IPS-NIHi7 (cell line): ENCODE measurements at regions not wholly inside any gene's neighbourhood (a gene's known extent, or its start where the extent isn't known, plus 50 kb on each side); places are given as distances from the start of the nearest gene placed in this dataset.
A peak's percentile ranks its signal among the peaks of the same experiment; 100 is the strongest.
"Not testable (repeated sequence)": the region's sequence is repeated elsewhere in the genome, so short reads cannot be mapped to it uniquely, and the experiment has no call there.

Experiments used
- DNase-seq: peaks from one replicate; pipeline ENCODE4 v3.0.0; 2012; ENCODE audit warnings: mixed read lengths; ENCODE audit errors: extremely low spot score

DNA sequence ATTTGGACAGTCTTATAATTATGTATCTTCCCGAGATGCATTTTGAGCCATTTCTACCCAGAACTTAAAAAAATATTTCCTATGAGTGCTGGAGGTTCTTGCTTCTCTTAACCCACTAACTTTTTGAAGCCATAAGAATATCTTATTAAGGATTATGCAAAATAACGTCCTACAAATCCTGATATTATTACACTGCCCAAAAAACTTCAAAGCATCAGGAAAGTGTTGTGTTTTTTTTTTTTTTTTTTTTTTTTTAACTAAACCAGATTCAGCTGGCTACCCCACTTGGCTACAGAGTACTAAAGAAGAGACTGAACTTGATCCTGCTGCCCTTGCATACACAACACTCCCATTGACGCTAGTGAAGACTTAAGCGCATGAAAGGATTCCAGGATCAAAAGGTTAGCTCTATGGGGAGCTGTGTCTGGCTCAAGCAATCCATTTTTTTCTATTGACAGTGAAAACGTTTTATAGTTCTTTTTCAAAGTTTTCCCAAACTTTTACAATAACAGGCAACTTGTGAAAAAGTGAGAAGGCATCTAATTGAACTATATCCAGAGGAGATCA is 141.4 kb downstream of the KCNRG start:
- no peak for DNase-seq

DNA sequence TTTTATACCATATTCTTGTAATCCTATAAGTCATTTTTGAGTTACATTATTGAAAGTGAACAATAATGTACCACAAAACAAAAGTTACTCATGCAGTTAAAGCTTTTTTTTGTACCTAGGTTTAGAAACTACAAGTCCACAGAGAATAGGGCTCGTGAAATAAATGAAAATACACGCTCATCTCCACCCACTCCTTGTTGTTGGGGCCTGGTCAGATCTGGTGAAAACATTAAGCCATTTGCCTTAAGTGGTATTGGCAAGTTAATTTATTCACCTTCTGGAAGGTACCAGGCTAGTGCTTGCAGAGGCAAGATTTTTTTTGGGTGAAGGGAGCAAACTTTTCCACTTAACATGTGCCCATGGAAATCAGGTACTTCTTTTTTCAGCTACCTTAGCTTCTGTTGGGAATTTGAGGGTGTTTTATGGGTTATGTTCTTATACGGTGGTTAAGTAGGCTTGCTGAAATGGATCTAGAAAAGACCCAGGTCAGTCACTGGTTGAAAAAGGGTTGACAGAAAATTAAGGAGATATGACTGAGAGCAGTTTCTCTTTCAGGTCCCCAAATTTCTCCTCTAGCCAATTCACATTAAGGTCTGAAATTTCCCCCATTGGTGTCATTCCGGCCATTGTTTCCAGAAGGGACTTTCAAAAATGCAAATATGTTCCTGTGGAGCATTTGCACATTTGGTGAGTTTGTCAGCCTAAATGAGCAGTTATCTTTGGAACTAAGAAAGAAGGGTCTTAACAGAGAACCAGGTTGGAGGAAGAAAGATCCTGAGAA is 143.3 kb downstream of the KCNRG start:
- DNase-seq, result no peak

DNA sequence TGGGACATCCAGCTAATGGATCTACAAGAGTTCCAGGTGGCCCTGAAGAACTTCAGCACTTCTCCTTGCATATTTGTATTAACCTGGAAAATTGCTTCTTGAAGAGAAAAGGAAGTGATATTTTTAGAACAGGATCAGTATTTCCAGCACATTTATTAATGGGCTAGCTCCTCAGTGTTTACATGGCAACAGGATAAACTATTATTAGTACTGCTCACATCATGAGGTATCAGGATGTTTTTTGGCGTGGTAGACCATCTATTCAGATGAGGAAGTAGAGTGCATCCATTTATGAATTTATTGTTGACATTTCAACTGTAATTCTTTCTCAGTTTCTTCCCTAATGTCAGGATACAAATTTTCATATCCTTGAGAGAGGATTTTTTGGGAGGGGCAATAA is 144.4 kb downstream of the KCNRG start:
- no peak for DNase-seq

DNA sequence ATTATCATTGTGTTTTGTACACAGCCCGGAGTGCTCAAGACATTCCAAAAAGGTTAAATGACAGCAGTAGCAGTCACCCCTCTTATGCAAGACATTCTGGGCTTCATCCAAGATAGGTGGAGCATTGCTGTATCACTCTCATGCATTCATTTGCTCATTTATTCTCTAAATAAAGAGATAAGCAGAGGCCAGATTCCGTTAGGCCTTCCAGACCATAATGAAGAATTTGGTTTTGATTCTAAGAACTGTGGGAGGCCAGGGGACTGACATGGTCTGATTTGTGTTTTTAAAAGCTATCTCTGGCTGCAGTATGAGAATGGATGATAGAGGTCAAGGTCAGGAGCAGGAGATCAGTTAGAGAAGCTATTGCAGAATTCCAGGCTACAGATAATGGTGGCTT is 145.8 kb downstream of the KCNRG start:
- no peak for DNase-seq

DNA sequence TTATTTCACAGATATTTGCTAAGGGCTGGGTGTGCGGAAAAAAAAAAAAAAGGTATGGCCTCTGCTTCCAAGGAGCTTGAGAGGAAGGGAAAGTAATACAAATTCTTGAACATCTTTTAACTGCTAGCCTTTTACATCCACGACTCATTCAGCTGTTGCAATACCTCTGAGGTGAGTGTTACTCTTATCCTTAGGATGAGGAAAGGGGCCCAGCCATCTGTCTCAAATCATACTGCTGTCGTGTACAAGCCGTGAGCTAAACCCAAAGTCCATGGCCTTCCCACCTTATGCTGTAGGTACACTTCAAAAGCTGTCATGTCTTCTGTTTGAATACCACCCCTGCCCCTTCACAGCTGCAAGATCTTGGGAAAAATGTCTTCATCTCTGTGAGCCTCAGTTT is 146.8 kb downstream of the KCNRG start:
- no peak for DNase-seq

DNA sequence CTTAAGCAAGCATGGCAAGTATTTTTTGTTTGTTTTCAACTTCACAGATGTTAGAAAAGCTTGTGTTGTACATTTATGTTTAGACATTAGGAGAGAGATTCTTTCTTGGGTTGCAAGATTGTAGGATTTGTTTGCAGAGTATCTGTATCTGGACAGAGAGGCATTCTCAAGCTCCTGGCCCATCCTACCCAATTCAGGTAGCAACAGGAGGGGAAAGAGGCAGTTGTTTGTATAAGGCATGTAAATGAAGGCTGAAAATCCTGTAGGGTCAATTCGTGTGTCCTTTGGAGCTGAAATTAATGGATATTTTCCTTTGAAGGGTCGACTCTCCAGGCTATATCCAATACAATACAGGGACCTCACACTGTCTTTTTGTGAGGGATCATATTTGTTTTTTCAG is 147.3 kb downstream of the KCNRG start:
- DNase-seq, result no peak

DNA sequence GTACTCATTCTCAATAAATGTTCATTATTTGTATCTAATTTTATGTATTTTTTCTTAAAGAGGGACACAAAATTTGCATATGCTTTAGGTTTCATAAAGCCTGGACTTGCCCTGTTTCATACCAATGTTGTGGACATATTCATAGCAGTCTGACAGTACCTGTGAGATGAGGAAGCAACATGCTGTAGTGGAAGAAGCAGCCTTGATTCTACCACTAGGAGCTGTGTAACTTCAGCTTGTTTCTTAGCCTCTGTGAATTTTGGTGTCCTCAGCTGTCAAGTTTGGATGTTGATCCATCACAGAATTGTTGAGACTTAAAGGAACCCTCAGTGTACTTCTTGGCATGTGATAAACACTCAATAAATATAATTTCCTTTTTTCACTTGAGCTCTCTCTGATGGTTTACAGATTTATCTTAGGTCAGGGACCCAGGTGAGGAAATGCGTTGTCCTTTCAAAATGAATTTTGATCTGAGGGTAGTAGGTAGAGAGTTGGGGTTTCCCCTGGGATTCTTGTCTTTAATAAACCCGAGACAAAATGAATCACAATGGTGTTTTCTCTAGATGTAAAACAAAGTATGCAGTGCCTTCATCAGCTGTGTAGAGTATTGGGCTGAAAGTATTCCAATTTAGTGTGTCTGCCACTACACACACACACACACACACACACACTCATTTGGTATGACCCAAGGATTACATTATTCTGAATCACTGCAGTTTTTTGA is 152.1 kb downstream of the KCNRG start:
- no peak for DNase-seq

DNA sequence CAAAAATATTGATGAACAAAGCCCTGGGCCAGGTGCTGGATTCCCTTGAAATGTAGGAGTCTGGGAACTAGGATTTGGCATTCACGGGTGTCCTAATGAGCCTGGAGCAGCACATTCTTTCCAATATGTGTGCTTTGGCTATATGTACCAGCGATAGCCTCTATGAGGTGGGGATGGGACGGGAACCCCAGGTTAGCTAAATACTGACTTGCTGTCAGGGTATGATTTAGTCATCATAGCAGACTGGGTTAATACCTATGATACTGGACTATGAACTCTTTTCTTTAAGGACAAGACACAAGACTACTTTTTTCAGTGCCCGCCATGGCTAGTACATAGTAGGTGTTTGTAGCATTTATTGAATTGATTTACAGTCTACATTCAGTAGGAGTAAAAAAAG is 152.7 kb downstream of the KCNRG start:
- DNase-seq, result no peak

DNA sequence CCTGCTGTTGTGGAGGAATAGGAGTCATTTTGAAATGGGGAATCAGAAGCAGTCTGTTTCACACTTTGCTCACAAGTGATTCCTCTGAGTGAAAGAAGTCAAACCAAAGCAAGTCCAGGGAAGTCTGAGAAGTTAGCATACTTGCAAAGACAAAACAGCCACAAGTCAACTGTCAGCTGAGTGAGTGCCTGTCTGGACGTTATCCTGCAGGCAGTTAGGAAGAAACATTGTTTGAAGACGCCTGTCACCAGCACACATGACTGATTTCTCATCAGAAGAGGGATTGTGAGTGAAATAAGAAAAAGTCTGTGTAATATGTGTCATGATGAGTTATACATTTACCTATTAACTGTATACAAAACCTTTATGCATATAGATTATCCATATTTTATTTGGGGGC is 153.5 kb downstream of the KCNRG start:
- DNase-seq, result no peak

DNA sequence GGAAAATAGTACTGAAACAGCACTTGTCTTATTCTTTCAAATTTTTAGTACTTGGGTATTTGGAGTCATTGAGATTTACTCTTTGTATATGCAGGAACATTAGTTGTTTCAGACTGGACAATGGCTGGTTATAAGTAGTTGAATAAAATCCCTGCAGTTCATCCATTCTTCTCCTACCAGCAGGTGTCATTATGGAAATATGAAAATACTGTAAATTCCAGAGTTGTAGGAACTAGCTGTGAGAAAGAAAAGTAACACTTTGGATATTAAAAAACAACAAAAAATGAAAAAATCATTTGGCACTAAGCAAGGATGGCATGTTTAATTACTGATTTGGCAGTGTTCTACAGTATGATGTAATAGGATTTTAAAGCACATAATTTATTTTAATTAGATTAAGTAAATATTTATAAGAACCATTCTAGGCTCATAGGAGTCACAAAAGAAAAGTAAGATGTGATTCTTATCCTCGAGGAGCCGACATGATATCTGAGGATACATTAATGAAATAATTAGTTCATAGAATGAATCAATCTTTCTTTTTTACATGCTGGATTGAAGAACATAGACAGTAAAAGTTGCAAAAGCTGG is 155.3 kb downstream of the KCNRG start:
- no peak for DNase-seq

DNA sequence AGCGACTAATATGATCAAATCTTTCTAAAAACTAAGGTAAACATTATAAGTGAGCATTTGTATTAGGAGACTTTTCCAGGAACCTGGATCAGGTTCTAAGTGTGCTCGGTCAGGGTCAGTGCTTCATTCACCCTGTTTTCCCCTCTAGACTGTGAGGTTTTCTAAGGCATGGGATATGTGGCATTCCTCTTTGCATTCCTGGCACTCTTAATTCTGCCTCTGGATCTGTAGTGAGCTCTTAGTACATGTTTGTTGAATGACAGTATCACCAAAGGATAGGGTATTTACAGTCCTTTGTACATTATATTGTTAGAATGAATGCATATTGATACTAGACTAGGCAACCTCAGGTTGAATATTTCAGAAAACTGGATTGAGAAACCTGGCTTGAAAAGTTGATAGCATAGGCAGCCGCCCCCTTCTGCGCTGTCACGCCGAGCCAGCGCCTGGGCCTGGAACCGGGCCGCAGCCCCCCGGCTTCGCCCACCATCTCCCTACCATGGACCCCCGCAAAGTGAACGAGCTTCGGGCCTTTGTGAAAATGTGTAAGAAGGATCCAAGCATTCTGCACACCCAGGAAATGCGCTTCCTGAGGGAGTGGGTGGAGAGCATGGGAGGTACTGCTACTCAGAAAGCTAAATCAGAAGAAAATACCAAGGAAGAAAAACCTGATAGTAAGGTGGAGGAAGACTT is 156.5 kb downstream of the KCNRG start:
- DNase-seq, result no peak

DNA sequence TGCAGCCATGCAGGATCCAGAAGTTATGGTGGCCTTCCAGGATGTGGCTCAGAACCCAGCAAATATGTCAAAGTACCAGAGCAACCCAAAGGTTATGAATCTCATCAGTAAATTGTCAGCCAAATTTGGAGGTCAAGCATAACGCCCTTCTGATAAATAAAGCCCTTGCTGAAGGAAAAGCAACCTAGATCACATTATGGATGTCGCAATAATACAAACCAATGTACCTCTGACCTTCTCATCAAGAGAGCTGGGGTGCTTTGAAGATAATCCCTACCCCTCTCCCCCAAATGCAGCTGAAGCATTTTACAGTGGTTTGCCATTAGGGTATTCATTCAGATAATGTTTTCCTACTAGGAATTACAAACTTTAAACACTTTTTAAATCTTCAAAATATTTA is 157.8 kb downstream of the KCNRG start:
- DNase-seq, result not testable (repeated sequence)

DNA sequence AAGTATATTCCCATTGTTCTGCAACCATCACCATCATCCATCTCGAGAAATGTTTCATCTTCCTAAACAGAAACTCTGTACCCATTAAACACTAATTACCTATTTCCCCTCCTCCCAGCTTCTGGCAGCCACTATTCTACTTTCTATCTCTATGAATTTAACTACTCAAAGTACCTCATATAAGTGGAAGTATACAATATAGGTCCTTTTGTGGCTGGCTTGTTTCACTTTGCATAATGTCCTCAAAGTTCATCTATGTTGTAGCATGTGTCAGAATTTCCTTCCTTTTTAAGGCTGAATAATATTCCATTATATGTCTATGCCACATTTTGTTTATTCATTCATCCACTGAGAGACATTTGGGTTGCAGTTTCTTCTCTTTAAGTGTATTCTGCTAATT is 159.4 kb downstream of the KCNRG start:
- no peak for DNase-seq

DNA sequence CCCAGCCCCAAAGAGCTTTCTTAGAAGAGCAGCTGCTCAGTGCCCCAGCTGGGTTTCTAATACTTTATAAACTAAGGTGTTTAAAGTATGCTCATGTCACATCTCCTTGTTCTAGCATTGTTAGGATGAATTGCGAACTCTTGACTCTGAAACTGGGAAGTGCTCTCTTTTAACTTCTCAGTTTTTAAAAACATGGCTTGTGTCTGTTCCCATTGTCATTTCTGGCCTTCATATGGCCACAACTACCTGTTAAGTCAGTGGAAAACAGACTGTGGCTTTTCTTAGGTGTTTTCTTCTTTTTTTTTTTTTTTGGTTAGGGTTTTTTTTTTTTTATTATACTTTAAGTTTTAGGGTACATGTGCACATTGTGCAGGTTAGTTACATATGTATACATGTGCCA is 164.7 kb downstream of the KCNRG start:
- no peak for DNase-seq

DNA sequence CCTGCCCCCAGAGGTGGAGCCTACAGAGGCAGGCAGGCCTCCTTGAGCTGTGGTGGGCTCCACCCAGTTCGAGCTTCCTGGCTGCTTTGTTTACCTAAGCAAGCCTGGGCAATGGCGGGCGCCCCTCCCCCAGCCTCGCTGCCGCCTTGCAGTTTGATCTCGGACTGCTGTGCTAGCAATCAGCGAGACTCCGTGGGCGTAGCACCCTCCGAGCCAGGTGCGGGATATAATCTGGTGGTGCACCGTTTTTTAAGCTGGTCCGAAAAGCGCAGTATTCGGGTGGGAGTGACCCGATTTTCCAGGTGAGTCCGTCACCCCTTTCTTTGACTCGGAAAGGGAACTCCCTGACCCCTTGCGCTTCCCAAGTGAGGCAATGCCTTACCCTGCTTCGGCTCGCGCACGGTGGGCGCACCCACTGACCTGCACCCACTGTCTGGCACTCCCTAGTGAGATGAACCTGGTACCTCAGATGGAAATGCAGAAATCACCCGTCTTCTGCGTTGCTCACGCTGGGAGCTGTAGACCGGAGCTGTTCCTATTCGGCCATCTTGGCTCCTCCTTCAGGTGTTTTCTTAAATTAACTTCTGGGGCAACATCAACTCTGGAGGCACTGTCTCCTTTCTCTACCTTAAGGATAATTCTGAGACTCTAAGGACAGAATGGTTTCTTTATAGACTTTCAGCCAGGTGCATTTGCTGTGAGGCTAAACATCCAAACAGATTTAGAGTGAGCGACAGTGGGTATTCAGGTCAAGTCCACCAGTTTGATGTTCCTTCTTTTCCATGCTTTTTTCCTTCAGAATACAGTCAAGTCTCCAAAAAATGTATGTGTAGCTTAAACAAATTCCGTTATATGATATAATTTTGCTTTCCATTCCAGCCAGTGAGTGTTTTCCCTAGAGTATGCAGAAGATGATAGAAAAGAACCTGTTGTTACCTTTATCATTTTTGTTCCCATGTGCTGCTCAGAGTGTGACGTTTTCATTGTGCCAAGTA is 170.8 kb downstream of the KCNRG start:
- DNase-seq, result not testable (repeated sequence)

DNA sequence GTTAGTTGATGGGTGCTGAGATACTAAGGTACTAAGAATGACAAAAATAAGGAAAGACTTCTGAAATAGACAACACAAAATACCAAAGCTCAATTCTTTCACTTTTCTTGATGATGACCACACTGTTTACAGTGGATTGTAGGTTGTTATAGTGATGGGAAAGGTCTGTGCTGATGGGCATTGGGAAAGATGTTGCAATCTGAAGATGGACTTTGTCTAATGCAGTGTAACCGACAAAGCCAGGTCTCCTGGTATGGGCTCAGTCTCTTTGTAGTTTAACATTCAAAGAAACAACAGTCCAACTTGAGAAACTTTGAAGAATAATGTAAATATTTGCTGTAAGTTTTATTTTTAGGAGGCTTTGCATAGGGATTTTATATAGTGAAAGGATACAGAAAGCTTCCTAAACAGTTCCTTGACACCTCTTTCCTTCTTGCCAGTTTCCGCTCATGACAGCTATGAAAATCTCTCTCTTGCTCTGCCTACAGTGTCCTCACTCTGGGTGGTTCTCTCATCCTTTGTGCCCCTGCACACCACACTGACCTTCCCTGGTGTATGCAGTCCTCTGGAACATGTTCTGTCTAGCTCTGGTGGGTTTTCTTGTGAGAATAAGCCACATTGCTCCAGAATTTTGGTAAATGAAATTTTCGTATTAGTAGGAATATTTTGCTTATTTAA is 172.2 kb downstream of the KCNRG start:
- no peak for DNase-seq

DNA sequence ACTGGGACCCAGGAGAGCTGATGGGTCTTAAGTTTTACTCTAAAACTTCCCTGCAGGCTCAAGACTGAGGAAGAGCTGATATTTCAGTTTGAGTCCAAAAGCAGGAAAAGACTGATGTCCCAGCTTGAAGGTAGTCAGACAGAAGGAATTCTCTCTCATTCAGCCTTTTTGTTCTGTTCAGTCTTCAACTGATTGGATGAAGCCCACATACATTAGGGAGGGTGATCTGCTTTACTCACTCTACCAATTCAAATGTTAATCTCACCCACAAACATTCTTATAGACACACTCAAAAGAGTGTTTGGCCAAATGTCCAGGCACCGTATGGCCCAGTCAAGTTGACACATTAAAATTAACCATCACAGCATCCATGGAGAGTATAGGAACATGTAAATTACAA is 173.5 kb downstream of the KCNRG start:
- no peak for DNase-seq

DNA sequence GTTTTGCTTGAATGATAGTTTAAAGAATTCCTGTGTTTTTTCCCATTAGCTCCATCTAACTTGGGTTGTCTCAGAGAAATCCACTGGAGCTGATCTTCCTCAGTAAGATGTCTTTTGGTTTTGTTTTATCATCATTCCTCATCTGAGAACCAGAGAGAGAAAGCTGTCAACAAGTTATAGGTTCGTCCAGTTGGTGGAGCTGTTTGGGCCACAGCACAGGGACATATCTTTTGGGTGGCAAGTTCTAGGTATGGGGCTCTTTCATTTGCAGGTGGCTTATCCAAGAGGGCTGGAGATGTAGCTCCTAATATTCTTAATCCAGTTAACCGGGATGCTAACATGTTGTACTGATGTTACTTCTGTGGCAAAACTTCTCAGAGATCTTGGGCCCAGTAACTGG is 174.2 kb downstream of the KCNRG start:
- DNase-seq, result peak; percentile 36

DNA sequence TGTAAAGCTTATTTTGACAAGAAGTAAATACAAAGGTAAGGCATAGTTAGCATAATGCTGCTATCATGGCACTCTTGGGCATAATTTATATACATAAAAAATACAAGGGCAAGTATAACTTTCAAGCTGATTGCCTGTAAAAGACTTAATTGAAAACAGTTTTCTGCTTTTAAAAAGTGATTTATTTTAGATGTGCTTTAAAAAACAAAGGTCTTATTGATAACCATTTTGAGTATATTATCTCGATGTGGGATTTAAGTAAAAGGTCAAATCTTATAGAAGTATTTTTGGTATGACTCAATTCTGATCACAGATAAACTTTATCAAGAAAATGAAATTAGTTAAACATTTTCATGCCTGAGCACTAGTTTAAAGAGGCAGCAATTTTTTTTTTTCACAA is 175.8 kb downstream of the KCNRG start:
- no peak for DNase-seq

DNA sequence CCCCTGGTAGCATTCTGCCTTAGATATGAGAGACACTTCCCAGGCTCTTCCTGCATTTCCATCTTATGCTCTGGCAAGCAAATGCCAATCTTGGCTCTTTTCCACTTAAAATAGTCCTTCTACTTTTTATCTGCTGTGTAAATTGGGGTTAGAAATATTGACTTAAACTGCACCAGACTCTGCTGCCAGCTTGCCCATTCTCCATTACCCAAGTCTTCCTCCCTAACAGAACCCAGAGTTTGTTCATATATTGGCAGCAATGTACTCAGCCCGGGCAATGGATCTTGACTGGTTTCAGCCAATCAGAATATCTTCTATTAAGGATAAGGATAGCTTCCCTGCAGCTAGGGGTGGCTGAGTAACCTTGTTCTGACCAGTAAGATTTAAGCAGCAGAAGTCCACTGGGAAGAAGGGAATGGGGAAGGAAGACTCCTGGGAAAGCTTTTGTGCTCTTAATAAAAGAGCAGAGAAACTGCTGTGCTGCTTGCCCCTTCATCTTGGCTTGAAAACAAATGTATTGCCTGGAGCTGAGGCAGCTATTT is 177.1 kb downstream of the KCNRG start:
- DNase-seq, result no peak
